Ishikawa (cell line): ENCODE measurements at regions not wholly inside any gene's neighbourhood (a gene's known extent, or its start where the extent isn't known, plus 50 kb on each side); places are given as distances from the start of the nearest gene placed in this dataset.

Experiments used
- CEBPB ChIP-seq: IDR thresholded peaks from 2 replicates; pipeline ENCODE4 v1.6.1; 2012
- CREB1 ChIP-seq: IDR thresholded peaks from 2 replicates; pipeline ENCODE4 v1.6.1; 2012; ENCODE audit warnings: low read depth
- EGR1 ChIP-seq: IDR thresholded peaks from 2 replicates; pipeline ENCODE4 v1.6.1; 2012
- EP300 ChIP-seq: IDR thresholded peaks from 2 replicates; pipeline ENCODE4 v1.6.1; 2012; ENCODE audit warnings: borderline replicate concordance
- FOXM1 ChIP-seq: IDR thresholded peaks from 2 replicates; pipeline ENCODE4 v1.6.1; 2012; ENCODE audit warnings: low read depth, borderline replicate concordance
- NFIC ChIP-seq: IDR thresholded peaks from 2 replicates; pipeline ENCODE4 v1.6.1; 2012
- RAD21 ChIP-seq: IDR thresholded peaks from 2 replicates; pipeline ENCODE4 v1.6.1; 2012; ENCODE audit warnings: low read depth
- TAF1 ChIP-seq: IDR thresholded peaks from 2 replicates; pipeline ENCODE4 v1.6.1; 2012; ENCODE audit warnings: low read depth, mild to moderate bottlenecking
- TCF12 ChIP-seq: IDR thresholded peaks from 2 replicates; pipeline ENCODE4 v1.6.1; 2012; ENCODE audit warnings: low read depth
- TEAD4 ChIP-seq: IDR thresholded peaks from 2 replicates; pipeline ENCODE4 v1.6.1; 2012
- YY1 ChIP-seq: IDR thresholded peaks from 2 replicates; pipeline ENCODE4 v1.6.1; 2012; ENCODE audit warnings: low read depth
- ZBTB7A ChIP-seq: IDR thresholded peaks from 2 replicates; pipeline ENCODE4 v1.6.1; 2012; ENCODE audit warnings: low read depth
- TF ChIP-seq, protein P1 (sequence below): IDR thresholded peaks from 2 replicates; pipeline ENCODE4 v1.6.1; 2012; ENCODE audit warnings: low read depth, mild to moderate bottlenecking
- TF ChIP-seq, protein P2 (sequence below): IDR thresholded peaks from 2 replicates; pipeline ENCODE4 v1.6.1; 2012
- TF ChIP-seq, protein P3 (sequence below): IDR thresholded peaks from 2 replicates; pipeline ENCODE4 v1.6.1; 2012

DNA sequence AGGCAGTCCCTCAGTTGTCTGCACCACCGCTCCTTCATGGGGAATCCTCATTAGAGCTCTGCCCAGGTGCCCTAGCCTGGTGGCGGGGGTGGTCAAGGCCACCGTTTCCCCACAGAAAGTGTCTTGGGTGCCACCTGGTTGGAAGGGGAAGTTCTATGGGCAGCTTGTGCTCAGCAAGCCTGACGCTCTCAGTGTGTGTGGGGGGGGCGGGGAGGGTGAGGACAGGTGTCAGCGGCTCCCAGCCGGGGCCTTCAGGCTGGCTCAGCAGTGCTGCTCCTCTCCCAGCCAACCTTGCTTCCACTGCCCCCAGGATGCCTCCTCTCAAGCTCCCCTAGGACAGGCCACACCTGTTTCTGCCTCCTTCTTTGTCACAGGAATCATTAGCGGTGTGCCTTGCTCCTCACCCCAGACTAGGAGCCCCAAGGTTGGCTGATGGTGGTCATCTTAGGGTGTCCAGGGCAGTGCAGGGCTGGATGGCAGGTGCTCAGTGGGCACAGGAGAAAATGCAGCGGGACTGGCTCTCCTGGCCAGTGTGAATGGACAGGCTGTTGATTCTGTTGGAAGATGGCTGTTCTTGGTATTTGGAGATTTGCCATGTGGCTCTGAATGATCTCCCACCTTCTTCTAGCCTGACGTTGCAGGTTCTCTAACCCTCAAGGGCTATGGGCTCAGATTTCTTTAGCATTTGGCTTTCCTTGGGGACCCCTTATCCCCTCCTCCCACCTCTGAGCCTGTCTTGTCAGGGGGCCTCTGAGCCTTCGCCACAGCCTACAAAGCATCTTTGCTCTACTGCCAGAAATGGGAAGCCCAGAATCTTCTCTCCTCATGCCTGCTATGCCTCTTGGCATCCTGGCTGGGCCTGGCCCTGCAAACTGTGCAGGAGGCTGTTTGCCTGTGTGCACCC lies 185.8 kb upstream of the HS6ST1 start:
- TF ChIP-seq ZBTB7A = no peak
- TF ChIP-seq, protein P1, sequence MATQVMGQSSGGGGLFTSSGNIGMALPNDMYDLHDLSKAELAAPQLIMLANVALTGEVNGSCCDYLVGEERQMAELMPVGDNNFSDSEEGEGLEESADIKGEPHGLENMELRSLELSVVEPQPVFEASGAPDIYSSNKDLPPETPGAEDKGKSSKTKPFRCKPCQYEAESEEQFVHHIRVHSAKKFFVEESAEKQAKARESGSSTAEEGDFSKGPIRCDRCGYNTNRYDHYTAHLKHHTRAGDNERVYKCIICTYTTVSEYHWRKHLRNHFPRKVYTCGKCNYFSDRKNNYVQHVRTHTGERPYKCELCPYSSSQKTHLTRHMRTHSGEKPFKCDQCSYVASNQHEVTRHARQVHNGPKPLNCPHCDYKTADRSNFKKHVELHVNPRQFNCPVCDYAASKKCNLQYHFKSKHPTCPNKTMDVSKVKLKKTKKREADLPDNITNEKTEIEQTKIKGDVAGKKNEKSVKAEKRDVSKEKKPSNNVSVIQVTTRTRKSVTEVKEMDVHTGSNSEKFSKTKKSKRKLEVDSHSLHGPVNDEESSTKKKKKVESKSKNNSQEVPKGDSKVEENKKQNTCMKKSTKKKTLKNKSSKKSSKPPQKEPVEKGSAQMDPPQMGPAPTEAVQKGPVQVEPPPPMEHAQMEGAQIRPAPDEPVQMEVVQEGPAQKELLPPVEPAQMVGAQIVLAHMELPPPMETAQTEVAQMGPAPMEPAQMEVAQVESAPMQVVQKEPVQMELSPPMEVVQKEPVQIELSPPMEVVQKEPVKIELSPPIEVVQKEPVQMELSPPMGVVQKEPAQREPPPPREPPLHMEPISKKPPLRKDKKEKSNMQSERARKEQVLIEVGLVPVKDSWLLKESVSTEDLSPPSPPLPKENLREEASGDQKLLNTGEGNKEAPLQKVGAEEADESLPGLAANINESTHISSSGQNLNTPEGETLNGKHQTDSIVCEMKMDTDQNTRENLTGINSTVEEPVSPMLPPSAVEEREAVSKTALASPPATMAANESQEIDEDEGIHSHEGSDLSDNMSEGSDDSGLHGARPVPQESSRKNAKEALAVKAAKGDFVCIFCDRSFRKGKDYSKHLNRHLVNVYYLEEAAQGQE = no peak
- no peak for TF ChIP-seq TEAD4
- no peak for TF ChIP-seq RAD21
- no peak for TF ChIP-seq FOXM1
- no peak for TF ChIP-seq NFIC
- no peak for TF ChIP-seq EGR1
- no peak for TF ChIP-seq CREB1

GRCh38 chr2:128505150-128505490 lies 186.5 kb upstream of the HS6ST1 start:
- no peak for TF ChIP-seq TAF1
- no peak for TF ChIP-seq CEBPB
- no peak for TF ChIP-seq FOXM1
- TF ChIP-seq YY1 = no peak
- TF ChIP-seq CREB1 = no peak
- TF ChIP-seq, protein P1 = no peak
- TF ChIP-seq TCF12 = no peak
- TF ChIP-seq EP300 = no peak
- TF ChIP-seq ZBTB7A = no peak
- TF ChIP-seq EGR1 = no peak
- TF ChIP-seq NFIC = no peak
- TF ChIP-seq, protein P2, sequence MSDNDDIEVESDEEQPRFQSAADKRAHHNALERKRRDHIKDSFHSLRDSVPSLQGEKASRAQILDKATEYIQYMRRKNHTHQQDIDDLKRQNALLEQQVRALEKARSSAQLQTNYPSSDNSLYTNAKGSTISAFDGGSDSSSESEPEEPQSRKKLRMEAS = no peak
- TF ChIP-seq, protein P3, sequence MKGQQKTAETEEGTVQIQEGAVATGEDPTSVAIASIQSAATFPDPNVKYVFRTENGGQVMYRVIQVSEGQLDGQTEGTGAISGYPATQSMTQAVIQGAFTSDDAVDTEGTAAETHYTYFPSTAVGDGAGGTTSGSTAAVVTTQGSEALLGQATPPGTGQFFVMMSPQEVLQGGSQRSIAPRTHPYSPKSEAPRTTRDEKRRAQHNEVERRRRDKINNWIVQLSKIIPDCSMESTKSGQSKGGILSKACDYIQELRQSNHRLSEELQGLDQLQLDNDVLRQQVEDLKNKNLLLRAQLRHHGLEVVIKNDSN = no peak

- TF ChIP-seq ZBTB7A (no peak), CREB1 (no peak), CEBPB (no peak), TCF12 (no peak), TAF1 (no peak), FOXM1 (no peak), EP300 (no peak), EGR1 (no peak), TEAD4 (no peak), RAD21 (no peak), NFIC (no peak)
- TF ChIP-seq, protein P2 = no peak
- TF ChIP-seq, protein P1 = no peak
Observed at GRCh38 chr2:128505575-128506526, 187.2 kb upstream of the HS6ST1 start.

DNA sequence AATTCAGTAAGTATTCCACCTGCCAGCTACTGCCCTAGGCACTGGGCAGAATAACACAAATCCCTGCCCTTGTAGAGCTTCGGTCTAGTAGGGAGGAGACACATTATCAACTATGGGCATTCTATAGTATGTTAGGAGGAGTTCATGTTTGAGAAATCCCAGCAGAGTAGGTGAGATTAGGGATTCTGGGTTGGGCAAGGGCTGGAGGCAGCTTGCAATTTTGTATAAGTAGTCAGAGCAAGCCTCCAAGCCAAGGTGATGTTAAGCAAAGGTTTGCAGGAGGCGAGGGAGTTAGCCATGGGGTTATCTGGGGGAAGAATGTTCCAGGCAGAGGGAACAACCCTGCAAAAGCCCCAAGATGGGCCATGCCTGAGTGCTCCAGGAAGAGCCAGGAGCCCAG lies 187.9 kb upstream of the HS6ST1 start:
- TF ChIP-seq FOXM1 = no peak
- TF ChIP-seq RAD21 = no peak
